ENCODE measurements at regions not wholly inside any gene's neighbourhood (a gene's known extent, or its start where the extent isn't known, plus 50 kb on each side); places are given as distances from the start of the nearest gene placed in this dataset.
"Not testable (repeated sequence)": the region's sequence is repeated elsewhere in the genome, so short reads cannot be mapped to it uniquely, and the experiment has no call there.

DNA sequence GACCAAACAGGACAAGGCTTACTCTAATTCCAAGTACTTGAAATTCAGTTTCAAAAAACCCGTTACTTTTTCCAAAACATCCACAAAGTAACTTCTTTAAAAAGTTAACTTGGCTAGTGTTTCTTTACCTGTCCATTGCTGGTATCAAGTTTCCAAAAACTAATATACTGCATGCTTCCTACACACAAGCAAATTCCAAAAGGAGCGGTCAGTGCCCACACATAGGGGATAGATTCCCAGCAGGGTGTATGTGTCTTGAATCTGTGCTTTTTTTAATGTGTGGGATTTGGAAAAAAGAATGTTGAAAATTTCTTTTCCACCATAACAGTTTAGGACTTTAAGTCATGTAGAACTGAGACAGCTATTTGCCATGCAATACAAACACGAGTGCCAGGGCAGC is 367.8 kb upstream of the SOX9 start:
- no peak for DNase-seq (ENCODE audit: low read depth in 2 of 2)

- DNase-seq (ENCODE audit: low read depth in 2 of 2): no peak
These were observed 363.7 kb upstream of the SOX9 start for GRCh38 chr17:71757156-71757555.

DNA sequence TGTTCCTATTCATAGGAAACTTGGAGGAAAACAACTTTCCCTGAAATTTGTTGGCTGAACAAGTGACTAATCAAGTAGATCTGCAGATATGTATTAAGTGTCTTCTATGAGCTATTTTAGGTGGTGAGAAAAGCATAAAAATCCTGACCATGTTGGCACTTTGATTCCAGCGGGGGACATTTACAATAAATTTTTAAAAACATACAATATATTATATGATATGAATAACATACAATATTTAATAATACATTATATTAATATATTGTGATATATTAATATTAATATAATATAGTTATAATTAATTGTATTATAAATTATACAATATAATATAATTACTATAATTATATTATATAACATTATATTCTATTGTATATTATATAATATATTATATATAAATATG is 362.9 kb upstream of the SOX9 start:
- no peak for DNase-seq (ENCODE audit: low read depth in 2 of 2)

DNA sequence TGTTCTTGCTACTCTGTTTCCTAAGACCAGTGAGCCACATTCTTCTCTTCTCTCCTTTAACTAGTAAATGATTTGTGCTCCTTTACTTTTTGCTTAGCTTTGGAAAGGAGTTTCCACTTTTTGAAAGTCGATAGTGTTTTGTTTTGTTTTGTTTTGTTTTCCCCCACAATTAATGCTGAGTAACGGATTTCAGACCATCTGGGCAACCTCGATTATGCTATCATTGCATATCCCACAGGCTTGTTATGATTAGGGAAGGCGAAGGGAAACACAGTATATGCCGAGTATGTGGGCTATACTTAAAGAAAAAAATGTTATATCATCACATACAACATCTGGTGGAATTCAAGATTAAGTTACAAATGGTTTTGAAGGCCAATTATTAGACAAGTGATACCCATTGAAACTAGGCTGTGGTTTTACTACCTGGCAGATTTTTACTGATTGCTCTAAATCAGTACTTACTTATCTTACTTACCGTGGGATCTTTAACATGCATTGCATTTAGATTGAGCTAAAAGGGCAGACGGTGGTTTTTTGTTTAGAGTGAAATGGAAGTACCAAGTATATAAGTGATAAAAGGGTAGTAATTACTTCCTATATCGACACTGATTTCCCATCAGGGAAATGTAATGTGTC is 361.3 kb upstream of the SOX9 start:
- DNase-seq (ENCODE audit: low read depth in 2 of 2): no peak

DNA sequence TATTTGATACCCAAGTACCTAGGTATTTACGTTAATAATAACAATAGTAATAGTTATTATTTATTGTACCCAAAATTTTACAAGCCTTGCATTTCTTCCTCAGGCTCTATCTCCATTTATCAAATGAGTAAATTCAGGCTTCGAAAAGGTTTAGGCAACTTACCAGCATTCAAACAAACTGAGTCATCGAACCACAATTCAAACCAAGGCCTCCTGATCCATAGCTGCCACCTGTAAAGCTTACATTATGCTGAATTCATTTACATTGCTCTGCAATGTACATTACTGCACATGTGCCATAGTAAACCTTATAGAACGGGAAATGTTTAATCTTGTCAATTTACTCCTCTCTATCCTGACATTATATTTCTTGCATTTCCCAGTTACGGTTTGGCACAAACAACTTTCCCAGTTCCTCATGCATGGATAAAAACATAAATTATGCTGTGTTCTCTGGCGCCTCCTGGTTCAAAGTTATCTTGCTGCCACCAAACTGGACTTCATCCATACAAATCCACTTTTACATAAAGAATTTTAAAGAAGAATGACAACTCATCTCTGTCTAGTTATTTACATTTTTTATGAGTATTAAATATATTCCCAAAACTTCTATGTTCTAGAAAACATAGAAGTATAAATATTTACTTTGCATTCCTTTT is 360.6 kb upstream of the SOX9 start:
- DNase-seq (ENCODE audit: low read depth in 2 of 2): no peak

DNA sequence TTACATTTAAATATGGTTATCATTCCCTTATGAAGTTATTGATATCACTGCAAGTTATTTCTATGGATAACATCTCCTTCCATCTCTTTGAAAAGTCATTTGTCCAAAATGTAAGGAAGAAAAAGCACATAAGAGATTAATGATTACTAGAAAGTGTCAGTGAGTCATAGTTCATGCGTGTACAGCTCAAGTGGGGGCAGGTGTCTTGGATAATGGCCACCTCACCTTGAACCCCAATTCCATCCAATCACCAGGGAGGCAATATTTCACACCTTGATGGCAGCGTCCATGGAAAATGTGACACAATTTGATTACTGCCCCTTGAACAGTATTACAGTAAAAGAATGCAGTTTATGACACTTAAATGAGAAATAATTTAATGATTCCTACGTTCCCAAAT is 358.3 kb upstream of the SOX9 start:
- no peak for DNase-seq (ENCODE audit: low read depth in 2 of 2)

DNA sequence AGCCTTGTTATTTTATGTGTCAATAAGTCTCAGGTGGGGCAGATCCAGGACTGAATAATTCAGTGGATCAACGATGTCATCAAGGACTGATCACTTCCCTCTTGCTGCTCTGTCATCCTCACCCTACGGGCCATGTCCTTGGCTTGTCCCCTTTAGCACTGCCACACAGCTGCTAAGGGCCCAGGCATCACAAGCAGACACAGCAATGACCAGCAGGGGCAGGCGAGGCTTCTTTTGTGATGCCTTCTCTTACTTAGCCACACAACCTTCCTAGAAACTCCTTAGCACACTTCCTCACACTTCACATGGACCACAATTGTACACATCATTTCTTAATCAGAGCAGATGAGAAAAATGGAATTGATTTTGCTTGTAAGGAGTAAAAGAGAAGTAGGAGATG is 356.3 kb upstream of the SOX9 start:
- DNase-seq (ENCODE audit: low read depth in 2 of 2): no peak

- DNase-seq (ENCODE audit: low read depth in 2 of 2): no peak
These were observed 355.4 kb upstream of the SOX9 start for GRCh38 chr17:71765437-71765836.

DNA sequence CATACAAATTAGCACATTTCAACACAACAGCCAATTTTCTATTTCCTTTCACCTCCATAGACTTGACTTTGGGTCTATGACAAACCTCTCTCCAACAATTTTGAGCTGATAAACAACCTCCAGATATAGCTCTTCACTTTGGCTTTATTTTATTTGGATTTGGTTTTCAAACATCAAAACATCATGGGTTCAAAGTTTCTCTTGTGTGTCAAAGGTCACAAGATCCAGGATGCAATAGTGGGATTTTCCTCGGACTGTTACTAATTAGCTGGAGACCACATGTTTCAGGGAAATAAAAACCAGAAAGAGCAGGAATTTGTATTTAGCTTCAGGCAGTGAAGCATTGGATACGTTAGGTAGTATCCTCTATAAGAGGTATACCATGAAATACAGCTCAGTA is 351.0 kb upstream of the SOX9 start:
- DNase-seq (ENCODE audit: low read depth in 2 of 2): no peak

- no peak for DNase-seq (ENCODE audit: low read depth in 2 of 2)
These were observed 343.7 kb upstream of the SOX9 start for GRCh38 chr17:71777048-71777640.

- no peak for DNase-seq (ENCODE audit: low read depth in 2 of 2)
These were observed 341.3 kb upstream of the SOX9 start for GRCh38 chr17:71779482-71779881.

GRCh38 chr17:71780596-71780995 is 340.2 kb upstream of the SOX9 start:
- no peak for DNase-seq (ENCODE audit: low read depth in 2 of 2)

DNA sequence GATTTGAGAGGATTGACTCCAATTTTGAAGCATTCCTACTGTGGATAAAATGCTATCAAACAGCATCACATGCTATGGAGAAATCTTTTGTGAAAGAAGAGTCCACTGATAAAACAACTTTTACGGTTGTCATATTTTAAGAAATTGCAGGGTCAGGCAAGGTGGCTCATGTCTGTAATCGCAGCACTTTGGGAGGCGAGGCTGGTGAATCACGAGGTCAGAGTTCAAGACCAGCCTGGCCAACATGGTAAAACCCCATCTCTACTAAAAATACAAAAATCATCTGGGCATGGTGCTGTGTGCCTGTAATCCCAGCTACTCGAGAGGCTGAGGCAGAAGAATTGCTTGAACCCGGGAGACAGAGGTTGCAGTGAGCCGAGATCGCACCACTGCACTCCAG is 338.8 kb upstream of the SOX9 start:
- DNase-seq (ENCODE audit: low read depth in 2 of 2): not testable (repeated sequence)

DNA sequence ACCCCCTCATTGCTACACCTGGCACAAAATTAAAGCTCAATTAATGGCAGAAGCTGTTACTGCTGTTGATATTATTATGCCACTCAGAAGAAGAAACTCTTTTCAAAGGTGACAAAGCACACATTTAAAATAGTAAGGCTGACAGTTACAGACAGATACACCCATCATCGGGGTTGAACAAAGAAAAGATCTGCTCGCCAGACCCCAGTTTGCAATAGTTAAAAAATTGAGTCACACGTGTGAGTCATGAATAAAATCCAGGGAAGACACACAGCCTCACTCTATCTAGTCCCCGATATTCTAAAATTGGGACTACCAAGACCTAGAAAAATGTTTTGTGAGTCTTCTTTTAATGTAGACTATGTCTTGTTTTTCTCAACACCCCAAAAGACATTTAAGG is 330.0 kb upstream of the SOX9 start:
- no peak for DNase-seq (ENCODE audit: low read depth in 2 of 2)

DNA sequence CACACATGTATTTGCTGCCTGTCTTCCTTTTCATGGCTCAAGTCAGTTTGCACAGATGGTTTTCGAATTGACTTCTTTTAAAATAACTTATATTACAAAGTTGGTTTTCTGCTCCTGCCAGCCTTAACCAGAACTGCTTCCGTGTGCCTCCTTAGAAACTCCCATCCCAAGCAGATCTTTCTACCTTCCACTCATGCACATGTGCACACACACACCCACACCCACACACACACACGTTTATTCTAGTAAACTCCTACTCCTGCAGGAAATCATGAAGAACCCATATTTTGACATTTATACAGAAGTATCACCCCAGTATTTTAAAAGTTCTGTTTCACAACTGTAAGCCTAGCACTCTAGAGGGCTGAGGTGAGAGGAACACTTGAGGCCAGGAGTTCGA is 329.5 kb upstream of the SOX9 start:
- DNase-seq (ENCODE audit: low read depth in 2 of 2): no peak

GRCh38 chr17:71792966-71793365 is 327.9 kb upstream of the SOX9 start:
- no peak for DNase-seq (ENCODE audit: low read depth in 2 of 2)

- no peak for DNase-seq (ENCODE audit: low read depth in 2 of 2)
These were observed 327.3 kb upstream of the SOX9 start for GRCh38 chr17:71793518-71793917.

- no peak for DNase-seq (ENCODE audit: low read depth in 2 of 2)
These were observed 322.1 kb upstream of the SOX9 start for GRCh38 chr17:71798701-71799100.

GRCh38 chr17:71799657-71800056 is 321.2 kb upstream of the SOX9 start:
- no peak for DNase-seq (ENCODE audit: low read depth in 2 of 2)

DNA sequence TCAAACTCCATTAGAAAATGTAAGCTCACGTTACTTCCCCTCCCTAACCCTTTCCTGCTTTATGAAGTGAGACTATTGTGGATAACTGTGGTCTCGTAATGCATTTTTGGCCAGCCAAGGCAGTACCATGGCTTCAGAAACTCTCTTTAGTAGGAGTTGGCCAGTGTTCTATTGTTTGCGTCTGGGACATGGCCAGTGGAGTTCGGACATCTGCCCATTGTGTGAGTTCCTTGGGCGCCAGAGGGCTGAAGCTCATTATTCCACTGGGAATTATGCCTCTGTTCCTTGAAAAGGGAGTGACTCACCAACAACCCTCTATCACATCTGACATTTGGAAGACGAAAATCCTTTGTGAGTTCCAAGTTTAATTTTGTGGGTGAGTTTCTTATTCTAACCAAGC is 319.5 kb upstream of the SOX9 start:
- no peak for DNase-seq (ENCODE audit: low read depth in 2 of 2)

GRCh38 chr17:71802663-71803062 is 318.2 kb upstream of the SOX9 start:
- no peak for DNase-seq (ENCODE audit: low read depth in 2 of 2)

DNA sequence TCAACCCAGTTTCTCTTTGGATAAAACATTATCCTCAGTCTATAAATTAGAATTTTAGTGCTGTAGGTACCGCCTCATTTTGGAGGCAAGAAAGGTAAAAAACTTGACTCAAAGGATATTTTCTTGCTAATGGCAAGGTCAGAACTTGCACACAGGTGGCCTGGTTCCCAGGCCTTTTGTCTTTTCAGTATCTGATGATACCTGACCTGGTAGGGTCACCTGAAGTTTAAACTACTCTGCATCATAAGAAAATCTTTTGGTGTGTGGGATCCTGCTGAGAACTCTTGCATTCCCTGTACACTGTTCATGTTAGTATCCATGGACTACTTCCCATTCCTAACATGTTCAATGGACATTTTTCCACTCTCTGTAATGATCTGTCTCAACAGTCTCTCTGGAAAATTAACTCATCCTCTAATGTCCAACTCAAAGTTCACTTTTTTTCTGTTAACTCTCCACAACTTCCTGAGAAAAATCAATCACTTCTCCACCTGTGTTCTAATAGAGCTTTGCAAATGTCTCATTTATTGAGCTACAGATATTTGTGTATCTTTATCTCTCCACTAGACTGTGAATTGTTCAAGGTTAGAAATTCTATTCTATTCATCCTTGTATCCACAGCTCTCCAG is 317.1 kb upstream of the SOX9 start:
- no peak for DNase-seq (ENCODE audit: low read depth in 2 of 2)

DNA sequence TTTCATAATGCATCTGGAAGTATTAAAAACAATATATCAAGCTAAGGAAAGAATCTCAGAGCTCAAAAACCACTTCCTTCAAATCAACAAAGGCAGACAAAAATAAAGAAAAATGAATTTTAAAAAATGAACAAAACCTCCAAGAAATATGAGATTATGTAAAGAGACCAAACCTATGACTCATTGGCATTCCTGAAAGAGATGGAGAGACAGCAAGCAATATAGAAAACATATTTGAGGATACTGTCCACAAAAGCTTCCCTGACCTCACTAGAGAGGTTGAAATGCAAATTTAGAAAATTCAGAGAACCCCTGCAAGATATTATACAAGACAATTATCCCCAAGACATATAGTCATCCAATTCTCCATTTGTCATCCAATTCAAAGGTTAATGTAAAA is 311.3 kb upstream of the SOX9 start:
- DNase-seq (ENCODE audit: low read depth in 2 of 2): no peak

All from dermis microvascular lymphatic vessel endothelial cell (primary cell).